GM18873 (cell line): ENCODE measurements at regions not wholly inside any gene's neighbourhood (a gene's known extent, or its start where the extent isn't known, plus 50 kb on each side); places are given as distances from the start of the nearest gene placed in this dataset.
"Not testable (repeated sequence)": the region's sequence is repeated elsewhere in the genome, so short reads cannot be mapped to it uniquely, and the experiment has no call there.

Experiments used
- ATAC-seq: cut with Tn5 transposase; IDR thresholded peaks from one replicate; pipeline ENCODE4 v1.9.1; 2021; ENCODE audit warnings: mild to moderate bottlenecking, moderate library complexity, moderate number of reproducible peaks; ENCODE audit not compliant: unreplicated experiment, low FRiP score

- not testable (repeated sequence) for ATAC-seq
Observed at GRCh38 chr5:100079163-100079562, 456.0 kb upstream of the FAM174A start.

- ATAC-seq: not testable (repeated sequence)
Observed at GRCh38 chr5:100066020-100066419, 469.2 kb upstream of the FAM174A start.

- no peak for ATAC-seq
Observed at GRCh38 chr5:100043475-100043874, 491.7 kb upstream of the FAM174A start.

GRCh38 chr5:100026606-100027005, 508.6 kb upstream of the FAM174A start:
- no peak for ATAC-seq

GRCh38 chr5:100023536-100023935, 511.6 kb upstream of the FAM174A start:
- no peak for ATAC-seq

- ATAC-seq: no peak
Observed at GRCh38 chr5:100017520-100018262, 517.5 kb upstream of the FAM174A start.

- not testable (repeated sequence) for ATAC-seq
Observed at GRCh38 chr5:100013305-100013704, 521.9 kb upstream of the FAM174A start.

- not testable (repeated sequence) for ATAC-seq
Observed at GRCh38 chr5:100011160-100011559, 524.0 kb upstream of the FAM174A start.

- no peak for ATAC-seq
Observed at GRCh38 chr5:100004969-100005368, 530.2 kb upstream of the FAM174A start.

- no peak for ATAC-seq
Observed at GRCh38 chr5:99998319-99998718, 536.9 kb upstream of the FAM174A start.

GRCh38 chr5:99995407-99995806, 539.8 kb upstream of the FAM174A start:
- ATAC-seq: no peak

- no peak for ATAC-seq
Observed at GRCh38 chr5:99973779-99974178, 561.4 kb upstream of the FAM174A start.

- no peak for ATAC-seq
Observed at GRCh38 chr5:99955962-99956361, 579.2 kb upstream of the FAM174A start.

- ATAC-seq: no peak
Observed at GRCh38 chr5:99955006-99955405, 580.2 kb upstream of the FAM174A start.

- no peak for ATAC-seq
Observed at GRCh38 chr5:99949969-99950524, 585.1 kb upstream of the FAM174A start.

- ATAC-seq: no peak
Observed at GRCh38 chr5:99949361-99949760, 585.8 kb upstream of the FAM174A start.

GRCh38 chr5:99948850-99949249, 586.3 kb upstream of the FAM174A start:
- ATAC-seq: no peak

- ATAC-seq: no peak
Observed at GRCh38 chr5:99945478-99946442, 589.4 kb upstream of the FAM174A start.

GRCh38 chr5:99940540-99940939, 594.6 kb upstream of the FAM174A start:
- ATAC-seq: no peak

GRCh38 chr5:99936911-99937310, 598.3 kb upstream of the FAM174A start:
- ATAC-seq: no peak

GRCh38 chr5:99929806-99930135, 605.4 kb upstream of the FAM174A start:
- ATAC-seq: no peak
